ENCODE measurements at regions not wholly inside any gene's neighbourhood (a gene's known extent, or its start where the extent isn't known, plus 50 kb on each side); places are given as distances from the start of the nearest gene placed in this dataset.

GRCh38 chr14:33859306-33859705 is 91.6 kb downstream of the EGLN3 start:
- Histone ChIP-seq H3K36me3 (ENCODE audit: low read depth, low read length) (no peaks in the 10 kb centered on the region), H3K27me3 (ENCODE audit: low read length) (peaks cover 23% of the 10 kb centered on the region; the same call in 1 of the 2 replicates), H3K9me2 (replicated peaks; ENCODE audit: low read length) (no peaks in the 10 kb centered on the region), H3K4me3 (ENCODE audit: low read length) (no peak overlapping the region), H3F3A (ENCODE audit: low read length, unreplicated experiment) (no peaks in the 10 kb centered on the region), H3K4me1 (ENCODE audit: insufficient read depth, low read length) (no peaks in the 10 kb centered on the region), H3K9me3 (ENCODE audit: low read length) (no peaks in the 10 kb centered on the region), H4K20me1 (ENCODE audit: low read length) (no peaks in the 10 kb centered on the region), H2AFZ (ENCODE audit: low read length) (no peak overlapping the region), H3K9ac (ENCODE audit: low read length) (no peak overlapping the region), H3K79me2 (ENCODE audit: low read length) (no peaks in the 10 kb centered on the region), H3K4me2 (ENCODE audit: low read length) (no peak overlapping the region), H3K27ac (ENCODE audit: low read length) (no peak overlapping the region)
- TF ChIP-seq CTCF (conservative IDR thresholded peaks at IDR 0.05; ENCODE audit: low read depth, low read length) (no peak), EZH2phosphoT487 (IDR thresholded peaks at IDR 0.05; ENCODE audit: borderline replicate concordance, low read length) (no peak), EZH2 (IDR thresholded peaks at IDR 0.05; ENCODE audit: low read length, unreplicated experiment) (no peak)
- no TSS peak for BruUV-seq (replicated peaks)
- ATAC-seq (no peak), DNase-seq (no peak)
- ChIA-PET CTCF (interaction anchor here (1.2 kb wide), 1 partner anchor 11 kb away, joined by 4 read pairs; no protein-coding TSS in a partner anchor), POLR2A (ENCODE audit: unreplicated experiment) (no interaction called here)
- intact Hi-C loops (cut with micrococcal nuclease), result no loop called here

- H2AFZ ChIP-seq (ENCODE audit: low read length), result no peak overlapping the region
- POLR2A ChIA-PET (ENCODE audit: unreplicated experiment), result no interaction called here
- no peaks in the 10 kb centered on the region for H4K20me1 ChIP-seq (ENCODE audit: low read length)
- H3K27me3 ChIP-seq (ENCODE audit: low read length), result peaks cover 24% of the 10 kb centered on the region; the same call in 1 of the 2 replicates
- CTCF ChIA-PET, result no interaction called here
- H3K79me2 ChIP-seq (ENCODE audit: low read length), result no peaks in the 10 kb centered on the region
- no peaks in the 10 kb centered on the region for H3K36me3 ChIP-seq (ENCODE audit: low read depth, low read length)
- no peaks in the 10 kb centered on the region for H3F3A ChIP-seq (ENCODE audit: low read length, unreplicated experiment)
- no peaks in the 10 kb centered on the region for H3K9me2 ChIP-seq (replicated peaks; ENCODE audit: low read length)
- no peaks in the 10 kb centered on the region for H3K9me3 ChIP-seq (ENCODE audit: low read length)
- H3K4me2 ChIP-seq (ENCODE audit: low read length), result no peak overlapping the region
- no peak for ATAC-seq
- H3K27ac ChIP-seq (ENCODE audit: low read length), result no peak overlapping the region
- no TSS peak for BruUV-seq (replicated peaks)
- intact Hi-C loops (cut with micrococcal nuclease), result no loop called here
- H3K4me3 ChIP-seq (ENCODE audit: low read length), result no peak overlapping the region
- no peak overlapping the region for H3K9ac ChIP-seq (ENCODE audit: low read length)
- TF ChIP-seq CTCF (conservative IDR thresholded peaks at IDR 0.05; ENCODE audit: low read depth, low read length), result no peak
- TF ChIP-seq EZH2phosphoT487 (IDR thresholded peaks at IDR 0.05; ENCODE audit: borderline replicate concordance, low read length), result no peak
- TF ChIP-seq EZH2 (IDR thresholded peaks at IDR 0.05; ENCODE audit: low read length, unreplicated experiment), result no peak
- no peak for DNase-seq
- H3K4me1 ChIP-seq (ENCODE audit: insufficient read depth, low read length), result no peaks in the 10 kb centered on the region
These were observed 93.2 kb downstream of the EGLN3 start for GRCh38 chr14:33857650-33858049.

GRCh38 chr14:33855672-33856071 is 95.2 kb downstream of the EGLN3 start:
- Histone ChIP-seq H3F3A (ENCODE audit: low read length, unreplicated experiment) (no peaks in the 10 kb centered on the region), H3K4me2 (ENCODE audit: low read length) (no peak overlapping the region), H3K9me2 (replicated peaks; ENCODE audit: low read length) (no peaks in the 10 kb centered on the region), H3K27ac (ENCODE audit: low read length) (no peak overlapping the region), H4K20me1 (ENCODE audit: low read length) (no peaks in the 10 kb centered on the region), H2AFZ (ENCODE audit: low read length) (no peak overlapping the region), H3K27me3 (ENCODE audit: low read length) (peaks cover 26% of the 10 kb centered on the region), H3K9ac (ENCODE audit: low read length) (no peak overlapping the region), H3K79me2 (ENCODE audit: low read length) (no peaks in the 10 kb centered on the region), H3K4me3 (ENCODE audit: low read length) (no peak overlapping the region), H3K9me3 (ENCODE audit: low read length) (no peaks in the 10 kb centered on the region), H3K36me3 (ENCODE audit: low read depth, low read length) (no peaks in the 10 kb centered on the region), H3K4me1 (ENCODE audit: insufficient read depth, low read length) (no peaks in the 10 kb centered on the region)
- DNase-seq (no peak), ATAC-seq (no peak)
- no peak for TF ChIP-seq CTCF (conservative IDR thresholded peaks at IDR 0.05; ENCODE audit: low read depth, low read length)
- TF ChIP-seq EZH2 (IDR thresholded peaks at IDR 0.05; ENCODE audit: low read length, unreplicated experiment), result no peak
- TF ChIP-seq EZH2phosphoT487 (IDR thresholded peaks at IDR 0.05; ENCODE audit: borderline replicate concordance, low read length), result no peak
- ChIA-PET CTCF (interaction anchor here (0.5 kb wide), 1 partner anchor 226 kb away, joined by 3 read pairs; no protein-coding TSS in a partner anchor), POLR2A (ENCODE audit: unreplicated experiment) (no interaction called here)
- intact Hi-C loops (cut with micrococcal nuclease), result no loop called here
- no TSS peak for BruUV-seq (replicated peaks)

Data from PC-3 (cell line).